GM19328 (cell line): ENCODE measurements at regions not wholly inside any gene's neighbourhood (a gene's known extent, or its start where the extent isn't known, plus 50 kb on each side); places are given as distances from the start of the nearest gene placed in this dataset.

Experiments used
- ATAC-seq: cut with Tn5 transposase; IDR thresholded peaks from one replicate; pipeline ENCODE4 v1.9.1; 2021; ENCODE audit warnings: mild to moderate bottlenecking, moderate library complexity; ENCODE audit not compliant: unreplicated experiment

DNA sequence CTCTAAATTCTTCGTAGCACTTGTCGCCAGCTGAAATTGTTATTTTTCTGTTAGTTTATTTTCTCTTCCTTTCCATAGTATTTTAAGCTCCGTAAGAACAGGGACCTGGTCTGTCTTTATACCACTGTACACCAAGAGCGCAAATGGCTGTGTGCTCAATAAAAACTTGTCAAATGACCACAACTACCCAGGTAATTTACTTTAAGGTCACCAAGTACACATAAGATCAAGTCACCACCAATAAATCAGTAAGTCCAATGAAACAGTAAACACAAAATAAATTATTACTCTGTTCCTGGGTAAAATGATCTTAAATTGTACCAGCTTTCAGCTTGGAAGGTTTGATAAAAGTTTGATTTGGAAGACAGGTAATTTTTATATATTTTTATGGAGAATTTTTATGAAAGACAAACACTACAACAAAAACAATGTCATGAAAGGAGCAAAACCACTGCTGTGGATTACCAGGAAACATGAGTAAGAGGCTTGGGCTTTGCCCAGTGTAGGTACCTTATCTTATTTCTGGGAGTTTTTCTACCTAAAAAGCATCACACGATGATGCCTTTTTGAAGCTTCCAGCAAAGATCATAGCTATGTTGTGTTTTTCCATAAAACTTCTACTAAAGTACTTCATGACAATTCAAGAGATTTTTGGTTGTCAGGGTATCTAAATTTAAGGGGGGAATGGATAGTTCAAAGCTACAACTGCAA lies 406.8 kb downstream of the SHQ1 start:
- ATAC-seq, result no peak

DNA sequence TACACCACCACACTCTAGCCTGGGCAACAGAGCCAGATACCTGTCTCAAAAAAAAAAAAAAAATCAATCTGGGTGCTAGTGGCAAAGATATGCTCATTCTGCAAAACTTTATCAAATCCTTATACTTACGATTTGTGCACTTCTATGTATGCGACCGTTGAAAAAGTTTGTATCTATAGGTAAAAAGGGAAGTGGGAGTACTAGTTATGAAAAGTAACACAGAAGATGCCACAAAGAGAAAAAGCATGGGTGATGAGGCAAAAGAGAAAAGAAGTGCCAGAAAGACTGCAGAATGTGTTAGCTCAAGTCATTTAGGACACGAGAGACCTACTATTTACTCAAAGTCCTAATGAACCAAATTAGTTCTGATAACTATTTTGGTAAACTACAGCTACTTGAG lies 407.8 kb downstream of the SHQ1 start:
- no peak for ATAC-seq

DNA sequence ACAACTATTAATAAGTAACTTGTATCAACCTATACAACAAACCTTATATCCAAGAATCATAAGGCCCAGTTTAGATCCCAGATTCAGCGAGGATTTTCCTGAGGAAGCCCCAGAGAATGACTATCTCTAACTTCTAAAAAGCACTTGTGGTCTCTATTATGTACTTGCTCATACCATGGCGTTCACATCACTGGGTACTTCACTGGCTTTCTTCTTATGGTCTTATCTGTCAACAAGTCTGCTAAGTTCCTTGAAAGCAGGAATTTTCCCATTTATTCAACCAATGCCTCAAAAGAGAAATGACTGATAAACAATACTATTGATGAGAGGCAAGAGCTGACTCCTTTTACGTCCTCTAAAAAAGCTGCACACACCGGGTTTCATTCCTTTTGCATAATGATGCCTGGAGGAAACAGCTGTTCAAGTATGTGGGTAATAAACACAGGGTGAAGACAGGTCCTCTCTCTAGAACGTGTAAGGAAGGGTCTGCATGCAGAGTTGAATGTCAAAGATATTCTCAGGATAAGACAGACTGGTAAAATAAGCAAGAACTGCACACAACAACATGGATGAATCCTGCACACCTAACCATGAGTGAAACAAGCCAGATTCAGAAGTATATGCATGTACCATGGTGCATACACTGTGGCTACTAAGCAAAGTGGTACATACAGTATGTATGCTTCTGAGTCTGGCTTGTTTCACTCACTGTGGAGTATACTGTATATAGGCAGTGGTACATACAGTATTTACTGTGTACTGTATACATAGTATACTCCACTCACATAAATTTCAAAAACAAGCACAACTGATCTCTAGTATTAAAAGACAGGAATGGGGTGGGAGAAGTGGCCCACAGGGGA lies 408.7 kb downstream of the SHQ1 start:
- no peak for ATAC-seq

DNA sequence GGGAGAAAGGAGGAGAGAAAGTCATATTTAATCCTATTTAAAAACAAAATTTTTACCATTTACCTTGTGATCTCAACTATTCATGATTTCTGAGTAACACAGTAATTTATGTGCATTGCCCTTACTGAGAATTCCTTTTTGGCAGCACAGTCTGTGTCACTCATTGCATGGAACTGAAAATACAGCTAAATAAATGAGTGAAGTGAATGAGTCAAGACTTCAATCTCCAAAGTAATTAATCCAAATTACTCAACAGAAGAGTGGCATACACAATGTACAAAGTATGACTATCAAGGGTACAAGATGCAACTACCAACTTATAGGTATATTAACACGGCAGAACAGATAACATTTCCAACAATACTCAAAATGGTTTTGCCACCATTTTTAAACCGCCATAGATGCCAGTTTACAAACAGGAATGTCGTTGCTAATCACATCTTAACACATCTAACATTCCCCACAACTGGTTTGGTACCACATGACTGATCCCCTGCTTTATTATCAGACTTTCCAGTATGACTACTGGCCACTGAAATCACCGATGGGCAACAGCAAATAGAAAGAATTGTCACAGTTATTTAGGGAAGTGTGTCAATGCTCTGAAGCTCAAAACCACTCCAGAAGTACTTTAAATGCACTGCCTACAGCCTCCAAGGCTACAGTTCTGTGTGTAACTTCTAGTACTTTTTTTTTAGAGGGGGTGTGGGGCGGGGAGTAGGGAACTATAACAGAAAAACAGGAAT lies 410.4 kb downstream of the SHQ1 start:
- no peak for ATAC-seq

DNA sequence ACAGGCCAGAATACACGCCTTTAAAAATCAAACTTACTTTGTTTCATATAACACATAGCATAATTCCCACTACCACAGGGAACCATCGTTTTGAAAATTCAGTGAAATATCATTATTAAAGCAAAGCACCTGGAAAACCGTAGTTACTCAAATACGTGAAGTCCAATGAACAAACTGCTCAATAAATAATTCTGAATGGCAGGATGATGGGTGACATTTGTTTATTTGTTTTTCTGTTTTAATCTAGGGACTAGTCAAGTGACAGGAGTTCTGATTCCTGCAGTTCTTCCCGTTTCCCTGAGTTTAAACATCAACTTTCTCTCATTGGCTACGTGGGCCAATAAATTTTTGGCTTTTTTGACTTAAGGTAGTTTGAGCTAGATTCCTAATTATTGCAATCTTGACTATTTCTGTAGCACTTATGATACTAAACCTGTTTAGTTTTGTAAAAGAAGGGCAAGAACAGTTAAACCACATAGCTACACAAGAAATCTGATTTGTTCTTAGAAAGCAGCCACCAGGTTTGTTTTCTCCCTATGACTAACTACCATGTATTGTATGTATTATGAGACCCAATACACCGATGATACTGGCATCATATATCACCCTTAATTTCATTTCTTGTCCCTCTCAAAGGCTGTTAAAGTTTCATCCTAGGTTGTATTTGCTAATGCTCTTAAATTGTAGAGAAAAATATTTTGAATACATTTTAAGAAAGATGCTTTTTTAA lies 411.2 kb downstream of the SHQ1 start:
- ATAC-seq, result no peak

DNA sequence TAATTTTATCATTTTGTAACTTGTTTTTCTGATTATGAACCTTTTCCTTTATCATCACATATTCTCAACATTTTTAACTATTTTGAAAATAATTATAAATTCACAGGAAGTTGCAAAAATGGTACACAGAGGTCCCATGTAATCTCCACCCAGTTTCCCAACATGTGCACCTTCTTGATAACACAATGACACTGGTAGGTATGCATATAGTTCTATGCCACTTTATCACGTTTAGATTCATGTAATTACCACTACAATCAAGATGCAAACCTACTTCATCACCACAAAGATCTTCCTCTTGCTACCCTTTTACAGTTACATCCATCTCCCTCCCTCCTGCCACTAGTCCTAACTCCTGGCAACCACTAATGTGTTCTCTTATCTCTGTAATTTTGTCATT lies 413.9 kb downstream of the SHQ1 start:
- ATAC-seq, result no peak

DNA sequence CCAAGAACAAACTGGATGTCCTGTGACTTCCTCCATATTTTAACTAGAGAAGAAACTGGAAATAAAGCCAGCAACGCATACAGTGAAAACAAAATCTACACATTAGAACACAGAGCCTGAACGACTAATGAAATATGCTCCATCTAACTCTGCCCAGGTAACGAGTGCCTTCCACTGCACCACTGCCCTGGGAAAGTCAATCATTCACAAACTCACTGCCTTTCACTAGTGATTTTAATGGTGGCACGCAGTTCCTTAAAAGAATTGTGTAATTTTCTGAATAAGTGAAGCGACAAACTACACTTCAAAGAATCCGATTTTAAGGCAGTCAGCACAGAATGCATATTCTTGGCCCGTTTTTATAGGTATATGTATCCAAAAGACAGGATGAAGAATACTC lies 416.0 kb downstream of the SHQ1 start:
- ATAC-seq, result no peak

DNA sequence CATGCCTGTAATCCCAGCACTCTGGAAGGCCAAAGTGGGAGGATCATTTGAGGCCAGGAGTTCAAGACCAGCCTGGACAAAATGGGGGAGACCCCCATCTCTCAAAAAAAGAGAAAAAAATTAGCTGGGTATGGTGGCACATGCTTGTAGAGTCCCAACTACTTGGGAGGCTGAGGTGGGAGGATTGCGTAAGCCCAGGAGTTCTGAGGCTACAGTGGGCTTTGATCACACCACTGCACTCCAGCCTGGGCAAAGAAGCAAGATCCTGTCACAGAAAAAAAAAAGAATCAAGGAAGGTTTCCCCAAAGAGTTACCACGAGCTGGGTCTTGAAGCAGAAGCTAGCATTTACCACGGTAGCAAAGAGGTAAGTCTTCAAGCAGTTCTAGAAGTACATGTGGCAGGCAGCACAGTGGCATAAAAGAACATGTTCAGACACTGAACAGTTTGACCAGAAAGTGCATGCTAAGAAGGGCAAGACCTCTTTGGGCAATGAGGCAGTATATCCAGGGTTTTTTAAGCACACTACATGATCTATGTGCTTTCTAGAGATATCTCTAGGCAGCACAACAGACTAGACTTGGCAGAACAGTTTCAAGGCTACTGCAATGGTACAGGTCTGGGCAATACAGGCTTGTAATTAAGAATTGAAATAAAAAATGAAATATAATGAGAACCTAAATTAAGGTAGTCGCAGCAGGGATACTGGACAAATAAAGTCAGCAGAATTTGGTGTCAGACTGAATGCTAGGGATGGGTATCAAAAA lies 418.5 kb downstream of the SHQ1 start:
- no peak for ATAC-seq

DNA sequence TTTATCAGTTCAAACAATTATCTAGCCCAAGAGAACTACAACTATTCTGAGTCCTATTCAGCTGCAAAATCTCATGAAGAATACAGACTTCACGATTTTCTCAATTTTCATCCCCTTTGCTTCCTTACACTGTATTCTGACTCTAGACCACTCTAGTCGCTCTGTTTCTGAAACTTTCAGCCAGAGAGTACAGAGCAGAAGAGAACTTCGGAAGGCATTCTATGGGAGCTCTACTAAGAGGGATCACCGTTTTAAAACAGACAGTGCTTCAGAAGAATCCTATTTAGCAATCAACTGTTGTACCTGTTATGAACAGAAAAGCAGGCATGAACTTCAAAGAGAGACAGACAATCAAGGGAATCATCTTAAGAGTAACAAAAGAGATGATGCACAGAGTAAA lies 419.4 kb downstream of the SHQ1 start:
- ATAC-seq, result no peak

DNA sequence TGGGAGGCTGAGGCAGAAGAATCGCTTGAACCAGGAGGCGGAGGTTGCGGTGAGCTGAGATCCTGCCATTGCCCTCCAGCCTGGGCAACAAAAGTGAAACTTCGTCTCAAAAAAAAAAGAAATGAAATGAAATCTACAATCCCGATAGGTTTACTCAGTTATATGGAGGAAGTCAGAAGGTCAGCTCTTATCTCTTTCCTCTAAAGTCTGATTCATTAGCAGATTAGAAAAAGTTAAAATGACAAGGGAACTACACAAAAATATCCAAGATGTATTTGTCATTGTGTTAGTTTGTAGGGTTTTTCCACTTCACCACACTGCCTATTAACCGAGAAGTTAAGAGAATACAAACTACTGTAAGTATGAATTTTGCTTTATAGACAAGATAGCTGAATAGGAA lies 420.6 kb downstream of the SHQ1 start:
- ATAC-seq, result no peak

DNA sequence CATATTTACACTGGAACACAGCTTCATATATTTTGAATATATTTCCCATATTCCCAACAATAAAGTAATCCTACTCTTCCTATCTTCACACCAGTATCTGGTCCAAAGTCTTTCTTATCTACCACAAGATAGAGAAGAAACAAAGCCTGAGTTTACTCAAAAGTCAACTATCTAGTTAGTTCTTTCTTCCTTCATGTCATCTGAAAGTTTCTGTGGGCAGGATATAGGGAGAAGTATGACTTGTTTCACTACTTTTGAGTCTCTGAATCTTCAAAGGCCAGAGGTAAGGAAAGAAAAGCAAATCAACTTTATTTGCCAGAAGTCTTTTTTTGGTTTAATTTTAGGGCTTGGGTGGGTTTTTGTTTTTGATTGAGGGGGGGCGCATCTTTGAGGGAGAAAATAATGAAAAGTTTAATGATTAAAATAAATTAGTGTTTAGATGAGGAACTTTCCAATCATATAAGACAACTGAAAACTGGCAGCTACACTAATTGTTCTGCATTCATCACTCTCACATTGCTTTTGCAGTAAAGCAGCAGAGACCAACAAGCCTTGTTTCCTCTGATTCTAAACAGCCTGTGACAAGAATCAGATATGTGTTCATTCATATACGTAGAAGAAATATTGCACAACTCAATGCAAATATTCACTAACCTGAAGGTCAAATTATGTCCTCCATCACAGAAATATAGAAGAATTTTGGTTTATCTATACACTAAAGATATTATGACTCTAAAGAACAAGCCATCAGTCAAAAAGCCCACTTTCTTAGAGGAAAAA lies 421.4 kb downstream of the SHQ1 start:
- ATAC-seq, result no peak

DNA sequence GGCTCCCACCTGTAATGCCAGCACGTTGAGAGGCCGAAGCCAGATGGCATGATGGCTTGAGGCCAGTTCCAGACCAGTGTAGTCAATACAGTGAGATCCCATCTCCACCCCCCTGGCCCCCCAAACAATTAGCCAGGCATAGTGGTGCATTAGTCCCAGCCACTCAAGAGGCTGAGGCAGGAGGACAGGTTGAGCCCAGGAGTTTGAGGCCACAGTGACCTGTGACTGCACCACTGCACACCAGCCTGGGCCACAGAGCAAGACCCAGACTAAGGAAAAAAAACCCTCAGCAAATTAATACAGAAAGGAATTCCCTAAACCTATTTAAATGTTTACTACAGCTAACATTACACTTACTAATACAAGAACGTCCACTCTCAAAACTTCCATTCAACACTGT lies 424.6 kb downstream of the SHQ1 start:
- ATAC-seq, result no peak

DNA sequence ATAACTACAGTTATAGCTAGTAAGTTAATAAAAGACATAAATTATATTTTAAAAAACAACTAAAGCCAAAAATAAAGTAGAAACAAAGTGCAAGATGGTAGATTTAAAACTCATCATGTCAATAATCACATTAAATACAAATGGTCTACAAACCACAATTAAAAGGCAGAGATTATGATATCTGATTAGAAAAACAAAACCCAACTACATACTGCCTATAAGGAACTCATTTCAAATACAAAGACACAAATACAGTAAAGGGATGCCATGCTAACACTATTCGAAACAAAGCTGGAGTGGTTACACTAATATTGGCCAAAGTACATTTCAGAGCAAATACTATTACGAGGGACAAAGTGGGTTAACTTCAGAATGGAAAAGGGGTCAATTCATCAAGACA lies 426.5 kb downstream of the SHQ1 start:
- no peak for ATAC-seq

DNA sequence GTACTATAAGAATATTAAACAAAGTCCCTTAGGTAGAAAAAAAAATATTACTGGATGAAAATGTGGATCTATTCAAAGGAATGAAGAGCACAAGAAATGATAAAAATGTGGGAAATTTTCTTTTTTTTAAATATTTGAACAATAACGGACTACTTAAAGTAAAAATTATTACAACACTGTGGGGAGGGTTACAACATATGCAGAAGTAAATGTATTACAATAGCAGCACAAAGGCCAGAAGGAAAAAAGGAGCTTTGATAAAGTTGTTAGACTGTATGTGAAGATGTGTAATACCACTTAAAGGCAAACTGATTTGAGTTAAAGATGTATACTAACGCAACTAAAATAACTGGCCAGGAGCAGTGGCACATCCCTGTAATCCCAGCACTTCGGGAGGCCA lies 427.1 kb downstream of the SHQ1 start:
- no peak for ATAC-seq

DNA sequence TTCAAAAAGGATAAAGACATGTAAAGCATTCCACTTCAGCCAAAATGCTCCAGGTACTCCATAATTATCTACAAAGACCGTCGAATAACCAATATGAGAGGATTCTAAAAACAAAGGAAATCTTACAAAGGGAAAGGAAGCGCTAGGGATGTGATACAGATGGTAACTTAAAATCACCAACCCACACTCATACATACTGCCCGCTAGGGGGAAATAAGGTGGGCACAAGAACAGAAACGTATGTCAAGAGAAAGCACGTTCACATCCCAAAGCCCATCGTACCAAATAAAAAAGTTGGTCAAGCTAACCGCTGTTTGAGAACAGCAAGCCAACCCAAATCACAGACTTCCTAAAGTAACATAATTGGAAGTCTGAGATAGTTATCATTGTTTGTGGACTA lies 429.4 kb downstream of the SHQ1 start:
- no peak for ATAC-seq

DNA sequence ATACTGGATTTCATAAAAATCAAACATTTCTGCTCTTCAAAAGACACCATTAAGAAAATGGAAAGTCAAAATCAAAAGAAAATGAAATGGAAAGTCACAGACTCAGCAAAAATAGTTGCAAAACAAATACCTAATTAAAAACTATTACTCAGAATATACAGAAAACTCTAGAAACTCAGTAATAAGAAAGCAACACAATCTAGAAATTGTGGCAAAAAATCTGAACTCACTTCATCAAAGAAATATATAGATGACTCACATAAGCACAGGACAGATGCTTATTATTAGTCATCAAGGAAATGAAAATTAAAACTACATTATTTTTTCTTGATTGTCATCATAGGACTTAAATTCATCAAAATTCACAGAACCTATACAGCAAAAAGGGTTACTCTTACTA lies 430.0 kb downstream of the SHQ1 start:
- no peak for ATAC-seq

DNA sequence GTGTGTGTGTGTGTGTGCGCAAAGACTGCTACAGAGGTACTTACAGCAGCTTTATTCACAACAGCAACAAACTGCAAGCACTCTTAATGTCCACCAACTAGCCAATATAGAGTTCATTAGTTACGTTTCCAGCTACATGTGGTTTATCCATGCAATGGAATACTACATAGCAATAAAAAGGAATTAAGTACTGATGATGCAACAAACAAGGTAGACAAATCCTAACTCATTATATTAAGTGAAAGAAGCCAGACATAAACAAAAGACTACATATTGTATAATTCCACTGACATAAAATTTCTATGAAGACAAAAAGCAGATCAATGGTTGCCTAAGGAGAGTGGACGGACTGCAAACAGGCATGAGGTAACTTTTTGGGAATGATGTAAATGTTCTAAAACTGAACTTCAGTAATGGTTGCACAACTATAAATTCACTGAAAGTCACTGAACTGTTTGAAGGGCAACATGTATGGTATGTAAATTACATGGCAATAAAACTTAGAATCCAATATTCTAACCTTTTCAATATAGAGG lies 433.7 kb downstream of the SHQ1 start:
- no peak for ATAC-seq

DNA sequence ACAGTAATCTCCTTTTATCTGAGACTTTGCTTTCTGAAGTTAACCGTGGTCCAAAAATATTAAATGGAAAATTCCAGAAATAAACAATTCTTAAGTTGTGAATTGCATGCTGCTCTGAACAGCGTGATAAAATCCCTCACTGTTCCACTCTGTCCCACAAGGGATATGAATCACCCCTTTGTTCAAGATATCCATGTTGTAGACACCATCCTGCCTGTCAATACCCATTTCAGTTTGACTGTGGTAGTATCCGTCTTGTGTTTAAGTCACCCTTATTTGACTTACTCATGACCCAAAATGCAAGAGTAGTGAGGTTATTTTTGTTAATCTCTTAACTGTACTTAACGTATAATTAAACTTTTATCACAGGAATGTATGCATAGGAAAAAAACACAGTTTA lies 435.0 kb downstream of the SHQ1 start:
- ATAC-seq, result no peak

DNA sequence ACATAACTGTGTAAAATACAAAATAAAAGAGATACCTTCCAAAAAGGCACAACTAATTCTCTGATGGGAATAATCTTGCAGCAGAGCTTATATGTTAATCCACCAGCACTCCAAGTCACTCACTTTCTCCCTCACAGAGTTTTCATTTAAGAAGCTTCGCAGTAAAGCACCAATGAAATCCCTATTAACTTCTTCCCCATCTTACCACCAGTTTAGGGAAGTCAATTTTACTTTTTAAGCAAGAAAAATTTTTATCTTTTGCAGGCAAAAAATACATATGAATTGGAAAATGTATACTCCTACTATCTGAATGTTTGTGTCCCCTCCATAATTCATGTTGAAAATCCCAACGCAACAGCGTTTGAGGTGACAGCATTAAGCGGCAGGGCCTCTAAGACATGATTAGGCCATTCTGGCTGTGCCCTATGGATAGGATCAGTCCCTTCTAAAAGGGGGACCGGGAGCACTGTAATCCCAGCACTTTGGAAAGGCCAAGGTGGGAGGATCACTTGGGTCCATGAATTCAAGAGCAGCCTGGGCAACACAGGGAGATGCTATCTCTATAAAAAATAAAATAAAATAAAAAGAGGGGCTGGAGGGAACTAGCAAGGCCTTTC lies 435.8 kb downstream of the SHQ1 start:
- no peak for ATAC-seq
